GM21526 (cell line): ENCODE measurements at regions not wholly inside any gene's neighbourhood (a gene's known extent, or its start where the extent isn't known, plus 50 kb on each side); places are given as distances from the start of the nearest gene placed in this dataset.

ENCODE experiments used
- ATAC-seq: cut with Tn5 transposase; IDR thresholded peaks from one replicate; pipeline ENCODE4 v1.9.1; 2021; ENCODE audit warnings: moderate library complexity; ENCODE audit not compliant: unreplicated experiment, low FRiP score

DNA sequence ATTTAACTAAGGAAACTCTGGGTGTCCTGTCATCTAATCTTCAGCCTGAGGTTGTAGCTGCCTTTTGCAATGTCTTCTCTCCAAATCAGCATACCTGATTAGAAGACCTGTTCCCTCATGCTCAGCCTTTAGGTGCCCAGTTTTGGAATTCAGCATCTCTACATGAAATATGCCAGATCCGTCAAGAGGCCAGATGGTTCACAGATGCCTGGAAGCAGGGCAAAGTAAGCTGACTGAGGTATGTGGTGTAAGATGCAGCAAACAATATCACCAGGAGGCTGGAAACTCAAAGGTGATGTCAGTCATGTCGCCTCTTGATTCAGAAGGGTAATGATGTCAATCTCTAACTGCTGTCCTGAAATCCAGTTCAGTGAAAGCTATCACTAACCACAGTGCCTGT is 324.4 kb downstream of the PRELID2 start:
- no peak for ATAC-seq

DNA sequence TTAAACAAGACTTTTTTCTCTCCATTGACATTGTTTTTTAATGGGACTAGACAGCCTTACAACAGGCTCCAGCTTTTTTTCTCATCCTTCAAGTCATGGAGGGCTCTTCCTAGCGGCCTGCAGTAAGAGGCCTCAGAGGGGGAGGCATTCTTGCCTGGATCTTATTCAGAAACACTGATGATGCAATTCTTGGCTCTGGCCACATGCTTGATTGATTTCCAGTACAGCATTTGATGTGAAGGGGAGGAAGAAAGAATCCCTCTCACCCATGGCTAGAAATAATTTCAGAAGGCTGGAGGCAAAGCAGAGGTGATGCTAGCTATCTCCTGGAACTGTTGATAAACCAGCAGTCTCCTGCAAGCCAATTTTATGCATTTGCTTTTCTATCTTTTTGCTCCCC is 324.8 kb downstream of the PRELID2 start:
- ATAC-seq, result no peak

DNA sequence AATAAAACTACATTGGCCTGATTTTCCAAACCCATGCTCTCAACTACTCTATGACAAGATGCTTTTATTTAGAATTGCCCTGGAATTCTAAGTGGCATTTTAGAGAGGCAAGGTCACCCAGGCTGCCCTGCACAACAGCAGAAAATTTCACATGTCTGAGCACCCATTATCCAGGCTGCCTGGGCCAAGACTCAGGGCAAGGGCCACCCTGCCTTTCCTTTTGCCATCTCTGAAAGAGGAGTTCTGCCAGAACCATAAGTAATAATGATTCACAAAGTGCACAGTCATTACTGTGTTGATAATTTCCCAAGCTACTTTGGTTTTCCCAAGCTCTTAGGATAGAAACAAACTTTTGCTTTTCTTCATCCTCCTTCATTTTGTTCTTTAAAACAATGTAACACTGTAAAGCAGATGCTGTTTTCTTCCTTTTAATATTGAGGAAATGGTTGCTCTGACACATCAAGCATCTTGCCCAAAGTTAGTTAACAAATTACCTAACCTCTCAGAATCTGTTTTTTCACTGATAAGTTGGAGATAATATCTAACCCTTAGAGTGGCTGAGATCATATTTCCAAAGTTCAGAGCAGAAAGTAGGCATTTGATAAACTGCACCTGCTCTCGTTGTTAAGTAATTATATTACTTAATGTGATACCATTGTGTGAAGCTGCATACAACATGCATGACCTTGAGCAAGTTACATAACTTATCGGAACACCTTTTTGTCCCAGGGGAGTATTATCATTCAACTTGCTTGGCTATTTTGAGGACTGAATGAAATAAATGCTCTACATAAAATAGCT is 325.6 kb downstream of the PRELID2 start:
- ATAC-seq, result no peak

DNA sequence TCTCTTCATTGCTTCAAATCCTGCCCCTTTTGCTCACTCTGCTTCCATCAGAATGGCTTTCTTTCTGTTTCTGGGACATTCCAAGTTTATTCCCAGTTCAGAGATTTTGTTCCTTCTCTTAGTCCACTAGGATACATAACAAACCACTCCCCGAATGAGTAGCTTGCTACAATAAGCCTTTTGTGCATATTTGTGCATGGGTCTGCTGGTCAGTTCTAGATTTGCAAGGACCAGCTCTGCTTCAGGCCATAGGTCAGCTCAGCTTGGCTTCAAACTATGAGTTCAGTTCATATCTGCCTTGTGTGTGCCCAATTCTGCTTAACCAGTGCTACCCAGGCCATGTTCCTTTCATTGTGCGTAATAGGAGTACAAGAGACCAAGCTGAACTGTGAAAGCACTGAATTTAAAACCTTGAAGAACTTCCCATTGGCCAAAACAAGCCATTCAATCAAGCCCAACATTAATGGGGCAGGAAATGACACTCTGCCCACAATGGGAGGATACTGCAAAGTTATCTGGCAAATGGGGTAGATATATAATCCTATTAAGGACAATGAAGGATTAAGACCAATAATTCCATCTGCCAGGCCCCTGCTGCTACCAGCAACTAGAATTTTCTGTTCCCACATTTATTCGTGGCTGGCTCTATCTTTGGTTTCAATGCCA is 328.8 kb downstream of the PRELID2 start:
- ATAC-seq, result no peak

DNA sequence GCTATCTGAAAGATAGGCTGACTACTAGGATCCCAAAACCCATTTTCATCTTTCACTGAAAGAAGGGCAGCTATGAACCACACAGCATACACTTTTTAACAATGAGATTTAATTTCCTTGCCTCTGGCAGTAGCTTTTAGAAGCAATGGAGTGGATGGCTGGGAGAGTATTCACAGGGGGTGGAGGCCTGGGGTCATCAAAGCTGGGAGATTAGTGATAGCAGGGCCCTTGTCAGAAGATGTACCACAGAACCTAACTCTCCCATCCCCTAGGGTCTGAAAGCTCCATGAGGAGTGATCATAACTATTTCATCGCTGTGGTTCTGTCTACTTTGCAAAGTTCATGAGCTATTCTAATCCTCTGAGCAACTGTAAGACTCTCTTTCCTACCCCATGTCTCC is 332.2 kb downstream of the PRELID2 start:
- no peak for ATAC-seq

DNA sequence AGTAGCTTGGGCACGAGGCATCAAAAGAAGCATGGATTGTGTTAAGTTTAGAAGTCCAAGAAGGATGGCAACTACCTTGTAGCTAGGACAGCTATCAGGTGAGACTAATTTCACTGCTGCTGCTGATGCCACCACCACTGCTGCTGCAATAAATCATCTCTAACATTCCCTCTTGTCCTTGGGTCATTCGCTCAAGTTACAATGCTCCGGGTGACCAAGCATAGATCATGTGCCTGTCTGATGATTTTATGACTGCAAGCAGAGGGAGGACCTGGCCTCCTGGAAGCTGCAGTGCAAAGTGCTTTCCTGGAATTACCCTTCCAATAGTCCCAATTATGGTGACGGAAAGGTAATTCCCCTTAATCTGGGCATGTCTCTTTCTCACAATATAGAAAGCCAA is 334.4 kb downstream of the PRELID2 start:
- no peak for ATAC-seq

DNA sequence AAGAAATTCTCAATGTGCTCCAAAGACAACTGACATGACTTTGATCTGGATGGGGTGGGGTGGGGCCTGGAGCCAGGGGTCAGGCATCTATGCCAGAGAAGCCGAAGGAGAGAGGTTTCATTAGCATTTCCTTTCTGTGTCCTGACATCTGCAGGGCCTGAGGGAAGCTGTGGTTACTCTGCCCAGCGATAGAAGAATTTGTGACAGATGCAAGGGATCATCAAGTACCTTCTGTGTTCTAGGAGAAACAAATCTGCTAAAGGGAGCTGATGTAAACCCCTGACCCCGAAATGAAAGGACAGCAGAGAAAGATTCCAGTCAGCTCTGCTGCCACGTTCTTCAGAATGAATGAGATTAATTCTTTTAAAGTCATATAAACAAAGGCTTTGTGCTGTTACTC is 335.7 kb downstream of the PRELID2 start:
- no peak for ATAC-seq

DNA sequence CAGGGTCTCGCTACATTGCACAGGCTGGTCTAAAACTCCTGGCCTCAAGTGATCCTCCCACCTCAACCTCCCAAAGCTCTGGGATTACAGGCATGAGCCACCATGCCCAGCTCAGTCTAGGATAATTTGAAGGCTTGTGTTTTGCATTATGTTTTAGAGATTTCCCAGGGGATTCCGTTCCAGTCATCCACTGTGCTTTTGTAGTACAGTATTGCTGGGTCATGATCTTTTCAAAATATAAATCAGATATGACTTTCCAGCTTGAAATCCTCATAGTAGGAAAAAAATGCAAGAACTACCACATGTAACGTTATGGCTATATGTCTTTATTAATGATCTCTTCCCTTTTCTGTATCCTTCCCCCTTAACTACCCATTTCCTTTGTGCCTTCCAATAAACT is 338.1 kb downstream of the PRELID2 start:
- no peak for ATAC-seq

DNA sequence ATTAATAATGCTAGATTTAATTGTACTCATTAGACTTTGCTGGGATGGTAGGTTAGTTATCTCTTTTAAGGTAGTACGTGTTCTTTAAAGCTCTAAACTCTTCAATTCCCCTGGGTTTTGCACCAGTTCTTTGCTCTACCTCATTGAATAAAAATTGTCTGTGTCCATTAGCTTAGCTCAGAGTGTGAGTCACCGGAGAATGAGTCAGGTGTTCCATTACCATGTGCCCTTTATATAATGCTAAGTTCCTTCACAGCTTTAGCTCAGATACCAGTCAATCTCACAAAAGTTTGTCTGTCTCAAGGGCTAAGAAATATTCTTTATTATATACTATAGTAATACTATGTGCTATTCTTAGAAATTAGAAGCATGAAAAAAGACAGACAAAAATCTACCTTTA is 339.4 kb downstream of the PRELID2 start:
- no peak for ATAC-seq

DNA sequence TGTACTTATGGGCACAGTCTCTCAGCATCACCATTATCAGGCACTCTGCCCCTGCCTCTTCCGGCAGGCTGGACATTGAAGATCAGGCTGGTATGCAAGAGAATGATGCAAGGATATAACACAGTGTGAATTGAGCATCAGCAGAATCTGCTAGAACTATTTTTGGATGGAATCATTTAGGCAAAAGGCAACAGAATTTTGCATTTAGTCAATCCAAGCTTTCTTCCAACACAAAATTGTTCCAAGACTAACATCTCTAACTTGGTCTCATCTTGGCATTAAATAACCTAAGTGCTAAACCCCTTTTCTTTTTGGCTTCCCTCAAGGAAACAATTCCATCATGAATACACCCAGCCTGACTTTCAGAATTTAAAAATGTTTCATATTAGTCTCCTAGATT is 339.9 kb downstream of the PRELID2 start:
- no peak for ATAC-seq

DNA sequence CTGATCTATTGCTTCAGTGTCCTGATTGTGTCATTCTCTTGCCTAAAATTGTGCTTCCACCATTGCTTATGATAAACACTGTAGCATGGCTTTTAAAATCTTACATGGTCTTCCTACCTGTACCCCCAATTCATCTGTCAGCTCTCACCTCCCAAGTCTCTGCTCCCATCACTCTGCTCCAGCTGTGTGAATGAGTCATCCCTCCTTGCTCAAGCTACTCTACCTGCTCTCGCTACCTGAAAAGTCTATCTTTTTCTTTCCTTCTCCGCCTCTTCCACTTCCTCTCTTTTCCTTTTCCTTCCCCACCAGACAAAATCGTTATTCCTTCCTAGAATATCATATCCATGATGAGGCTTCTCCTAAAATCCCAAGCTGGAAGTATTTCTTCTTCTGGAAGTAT is 341.7 kb downstream of the PRELID2 start:
- no peak for ATAC-seq

DNA sequence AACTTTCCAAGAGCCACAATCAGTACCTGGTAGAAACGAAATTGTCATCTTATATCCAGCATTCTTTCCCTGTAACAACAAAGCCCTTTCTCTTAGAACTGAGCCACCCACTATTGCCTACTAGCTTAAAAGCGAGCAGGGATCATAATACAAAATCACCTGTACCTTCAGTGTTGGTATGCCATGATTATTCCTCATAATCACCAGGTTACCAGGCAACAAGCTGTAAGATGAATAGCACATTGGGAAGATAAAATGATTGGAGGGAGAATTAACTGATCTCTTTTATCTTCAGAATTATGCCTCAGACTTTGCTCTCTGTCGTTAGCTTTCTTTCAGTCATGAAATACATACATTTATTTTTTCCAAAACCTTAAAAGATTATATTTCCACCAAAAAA is 345.6 kb downstream of the PRELID2 start:
- ATAC-seq, result no peak

DNA sequence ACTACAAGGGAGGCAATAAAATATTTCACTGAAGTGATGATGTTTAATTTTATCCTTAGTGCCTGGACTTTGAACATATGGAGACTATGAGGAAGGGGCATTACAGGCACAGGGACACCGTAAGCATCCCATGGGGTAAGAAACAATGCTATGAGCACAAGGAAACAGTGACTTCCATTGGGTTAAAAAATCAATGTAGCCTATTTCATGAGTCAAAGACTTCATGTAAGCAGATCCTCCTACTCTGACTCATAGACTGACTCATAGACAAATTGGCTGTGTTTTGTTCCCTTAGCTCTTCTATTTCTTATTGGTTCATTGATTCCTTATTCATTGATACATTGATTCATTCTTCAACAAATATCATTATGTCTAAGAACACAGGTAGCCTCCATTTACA is 351.0 kb downstream of the PRELID2 start:
- ATAC-seq, result no peak

DNA sequence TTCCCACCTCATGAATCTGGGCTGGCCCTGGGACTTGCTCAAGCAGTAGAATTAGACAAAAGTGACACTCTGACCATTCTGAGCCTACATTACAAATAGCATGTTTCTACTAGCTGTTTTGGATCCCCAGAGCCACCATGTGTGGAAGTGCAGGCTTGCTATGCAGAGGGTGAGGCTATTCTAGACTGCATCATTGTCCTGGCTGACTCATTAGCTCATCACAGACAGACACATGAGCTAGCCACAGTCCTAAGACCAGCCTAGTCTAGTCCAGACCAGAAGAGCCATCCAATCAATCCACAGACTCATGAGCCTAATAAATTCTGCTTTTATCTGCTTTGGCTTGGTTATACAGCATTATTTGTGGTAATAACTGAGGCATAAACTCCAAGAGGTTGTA is 351.9 kb downstream of the PRELID2 start:
- ATAC-seq, result no peak

DNA sequence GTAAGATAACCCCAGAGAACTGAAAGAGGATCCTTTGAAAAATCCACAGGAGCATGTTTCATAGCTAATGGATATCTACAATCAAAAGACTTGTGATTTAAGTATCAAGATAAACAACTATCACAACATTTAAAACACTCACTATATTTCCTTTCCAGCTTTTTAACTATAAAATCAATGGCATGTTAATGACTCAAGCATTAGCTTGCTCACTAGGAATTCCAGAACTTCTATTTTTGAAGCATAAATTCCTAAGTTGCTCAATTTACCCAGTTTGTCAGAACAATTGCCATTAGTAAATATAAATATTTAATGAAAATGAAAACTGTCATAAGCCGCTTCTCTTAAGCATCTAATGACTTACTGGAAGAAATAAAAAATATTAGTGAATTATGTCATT is 355.3 kb downstream of the PRELID2 start:
- ATAC-seq, result no peak

DNA sequence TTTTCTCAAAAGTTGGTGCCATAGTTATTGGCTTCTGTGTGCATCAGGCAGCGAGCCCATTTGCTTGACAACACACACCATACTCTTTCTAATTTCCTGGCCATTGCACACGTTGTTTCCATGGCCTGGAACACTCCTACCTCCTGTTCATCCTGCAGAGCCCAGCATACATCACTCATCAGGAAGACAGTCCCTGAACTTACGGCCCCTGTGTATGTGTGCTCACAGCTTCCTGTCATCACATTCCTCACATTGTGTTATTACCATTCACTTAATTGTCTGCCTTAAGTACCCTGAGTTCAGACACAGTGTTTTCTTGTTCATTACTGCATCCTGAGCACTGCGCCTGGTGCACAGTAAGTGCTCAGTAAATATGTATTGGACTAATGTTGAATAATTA is 355.9 kb downstream of the PRELID2 start:
- no peak for ATAC-seq

DNA sequence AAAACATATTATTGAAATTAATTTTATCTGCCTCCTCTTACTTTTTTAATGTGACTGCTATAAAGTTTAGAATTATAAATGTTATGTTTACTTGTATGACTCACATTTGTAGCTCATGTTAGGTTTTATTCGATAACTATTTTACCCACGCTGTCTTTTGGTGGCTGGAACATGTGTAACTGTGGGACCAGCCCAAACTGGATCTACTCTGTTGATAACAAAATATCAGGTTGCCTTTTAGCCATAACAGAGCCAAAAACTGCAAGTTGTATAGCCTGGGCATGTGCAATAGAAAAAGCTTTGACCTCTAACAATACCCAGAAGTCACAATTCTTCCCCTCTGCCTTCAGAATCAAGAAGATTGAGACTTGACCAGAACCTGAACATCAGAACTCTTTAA is 356.5 kb downstream of the PRELID2 start:
- no peak for ATAC-seq

DNA sequence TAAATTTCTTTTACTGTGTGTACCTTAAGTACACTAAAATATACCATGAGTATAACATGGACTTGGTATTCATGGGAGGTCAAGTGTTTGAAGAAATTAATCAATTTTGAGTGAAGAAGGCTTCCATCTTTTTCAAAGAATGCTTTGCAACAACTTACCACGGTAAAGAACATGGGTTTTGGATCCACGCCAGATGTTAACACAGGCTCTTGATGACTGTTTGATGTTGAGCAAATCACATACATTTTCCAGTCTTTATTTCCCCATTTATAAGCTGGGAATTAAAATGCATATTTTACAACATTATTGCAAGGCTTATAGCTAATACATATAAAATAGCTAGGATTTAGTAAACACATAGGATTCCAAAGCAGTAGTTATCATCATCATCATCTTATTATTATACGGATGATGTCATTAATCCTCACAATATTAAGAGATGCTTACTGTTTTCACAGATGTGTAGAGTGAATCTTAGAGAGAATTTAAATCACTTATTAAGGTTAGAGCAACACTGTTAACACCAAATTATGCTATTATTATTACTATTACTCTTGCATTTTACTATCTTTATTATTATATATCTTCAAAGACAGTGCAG is 362.0 kb downstream of the PRELID2 start:
- ATAC-seq, result no peak

DNA sequence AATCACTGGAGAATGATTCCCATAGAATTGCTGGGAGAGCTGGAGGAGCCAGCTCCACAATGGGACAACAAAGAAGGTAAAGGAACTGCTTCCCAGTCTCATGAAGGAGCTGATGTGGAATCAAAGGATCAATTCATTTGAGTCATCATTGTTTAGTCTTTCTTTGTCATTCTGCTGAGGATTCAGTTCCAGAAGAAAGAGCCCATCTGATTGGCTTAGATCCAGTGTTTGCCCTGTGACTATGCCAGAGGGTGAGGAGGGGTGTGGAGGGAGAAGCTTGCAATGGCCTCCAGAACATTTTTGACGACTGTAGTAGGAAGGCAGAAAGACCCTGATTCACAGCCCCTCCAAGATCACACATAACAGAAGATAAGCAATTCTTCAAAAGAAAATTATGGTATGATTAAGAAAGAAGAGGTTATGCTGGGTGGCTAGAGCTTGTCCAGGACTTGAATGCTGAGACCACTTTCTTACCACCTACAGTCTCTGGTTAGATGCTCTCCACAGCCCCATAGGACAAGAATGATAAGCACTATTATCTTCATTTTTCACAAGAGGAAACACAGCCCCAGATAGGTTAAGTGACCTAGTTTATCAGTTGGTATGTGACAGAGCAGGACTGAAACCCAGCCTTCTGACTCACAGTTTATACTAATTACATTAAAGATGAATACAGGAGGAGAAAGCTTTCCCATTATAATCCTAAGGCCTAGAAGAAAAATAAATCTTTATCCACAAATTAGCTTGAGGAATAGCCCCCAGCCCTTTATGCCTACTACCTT is 363.1 kb downstream of the PRELID2 start:
- ATAC-seq, result no peak

DNA sequence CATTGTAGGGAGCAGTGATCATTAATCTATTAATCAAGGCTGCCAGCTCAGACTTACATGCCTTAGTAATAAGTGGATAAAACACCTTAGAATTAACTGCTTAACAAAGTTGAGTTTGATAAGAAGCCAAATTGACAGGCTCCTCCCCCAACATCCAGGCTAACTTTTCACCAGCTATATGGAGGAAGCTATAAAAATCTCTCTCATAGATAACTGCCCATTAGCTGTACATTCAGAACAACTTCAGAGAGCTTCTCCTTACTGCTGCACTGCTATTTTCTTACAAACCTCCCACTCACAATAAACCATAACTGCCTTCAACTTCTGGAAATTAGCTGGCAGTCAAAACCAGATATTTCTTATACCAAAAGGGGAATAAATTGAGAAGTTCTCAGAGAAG is 364.1 kb downstream of the PRELID2 start:
- ATAC-seq, result no peak

DNA sequence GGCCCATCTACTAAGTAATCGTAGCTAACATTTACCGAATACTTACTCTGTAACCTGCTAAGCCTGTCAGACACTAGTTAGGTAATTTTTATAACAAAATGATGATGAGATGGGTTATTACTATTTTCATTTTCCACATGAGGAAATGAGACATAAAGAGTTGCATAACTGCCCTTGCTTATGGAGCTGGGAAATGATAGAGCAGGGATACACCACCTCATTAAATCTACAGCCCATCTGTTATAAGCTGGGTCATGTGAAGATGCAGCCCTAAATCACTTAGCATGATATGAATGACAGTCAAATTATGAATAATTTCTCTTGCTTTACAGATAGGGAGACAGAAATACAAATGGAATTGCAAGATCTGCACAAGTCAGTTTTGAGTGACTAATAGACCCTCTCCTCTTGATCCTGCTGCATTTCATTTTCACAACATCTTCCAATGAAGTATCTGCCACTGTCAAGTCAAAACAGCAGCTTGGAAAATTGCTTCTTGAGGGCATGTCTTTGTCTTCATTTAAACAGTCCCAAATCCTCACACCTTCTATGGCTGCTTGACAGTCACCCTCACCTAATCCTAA is 364.7 kb downstream of the PRELID2 start:
- ATAC-seq, result no peak
